ENCODE measurements at regions not wholly inside any gene's neighbourhood (a gene's known extent, or its start where the extent isn't known, plus 50 kb on each side); places are given as distances from the start of the nearest gene placed in this dataset.
A peak's percentile ranks its signal among the peaks of the same experiment; 100 is the strongest.

DNA sequence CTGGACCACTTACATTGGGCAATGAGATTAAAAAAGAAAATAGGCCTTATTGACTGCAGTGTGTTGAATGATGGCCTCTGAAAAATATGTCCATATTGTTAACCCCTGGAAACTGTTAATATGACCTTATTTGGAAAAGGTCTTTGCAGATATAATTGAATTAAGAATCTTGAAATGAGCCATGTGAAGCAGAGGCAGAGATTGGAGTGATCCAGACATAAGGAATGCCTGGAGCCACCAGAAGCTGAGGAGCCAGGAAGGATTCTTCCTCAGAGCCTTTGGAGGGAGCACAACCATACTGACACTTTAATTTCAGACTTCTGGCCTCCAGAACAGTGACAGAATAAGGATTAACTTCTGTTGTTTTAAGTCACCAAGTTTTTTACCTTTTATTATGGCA is 510.4 kb upstream of the AGTR1 start:
- DNase-seq, result no peak

DNA sequence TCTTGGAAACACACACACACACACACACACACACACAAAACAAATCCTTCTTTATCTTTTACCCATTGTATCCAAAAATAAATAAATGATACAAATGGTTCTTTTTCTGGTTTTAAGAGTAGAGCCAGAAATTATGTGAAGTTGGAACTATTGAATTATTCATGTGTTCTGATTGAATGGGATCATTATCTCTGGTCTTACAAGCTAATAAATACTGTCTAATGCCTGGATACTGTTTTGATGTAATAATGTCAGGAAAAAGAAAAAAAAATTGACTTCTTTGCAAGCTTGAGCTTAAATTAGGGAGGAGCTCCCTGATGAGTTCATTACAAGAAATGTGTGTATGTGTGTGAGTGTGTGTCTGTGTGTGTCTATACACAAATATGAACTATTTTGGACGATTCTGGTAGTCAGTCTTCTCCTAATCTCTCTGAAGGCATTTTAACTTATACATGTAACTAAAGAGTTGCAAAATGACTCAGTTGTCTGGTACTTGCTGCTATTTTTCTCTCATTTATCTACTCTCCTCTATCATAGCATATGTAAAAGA is 507.2 kb upstream of the AGTR1 start:
- no peak for DNase-seq

DNA sequence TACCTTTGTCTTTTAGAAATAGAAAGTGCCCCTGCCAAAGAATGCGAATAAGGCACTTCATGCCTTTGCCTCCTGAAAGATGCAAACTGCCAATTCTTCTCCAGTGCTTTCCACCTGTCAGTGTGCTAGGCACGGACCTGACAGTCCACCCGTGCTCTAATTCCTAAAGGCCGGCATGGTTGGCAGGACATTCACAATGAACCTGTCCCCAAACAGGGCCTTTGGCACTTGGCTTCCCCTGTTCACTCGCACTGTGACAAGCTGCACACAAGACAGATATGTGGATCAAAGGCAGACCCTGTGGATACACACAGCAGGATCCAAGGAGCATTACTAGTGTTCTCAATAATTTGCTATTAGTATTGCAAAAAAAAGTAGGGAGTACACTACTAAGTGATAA is 505.7 kb upstream of the AGTR1 start:
- DNase-seq, result no peak

DNA sequence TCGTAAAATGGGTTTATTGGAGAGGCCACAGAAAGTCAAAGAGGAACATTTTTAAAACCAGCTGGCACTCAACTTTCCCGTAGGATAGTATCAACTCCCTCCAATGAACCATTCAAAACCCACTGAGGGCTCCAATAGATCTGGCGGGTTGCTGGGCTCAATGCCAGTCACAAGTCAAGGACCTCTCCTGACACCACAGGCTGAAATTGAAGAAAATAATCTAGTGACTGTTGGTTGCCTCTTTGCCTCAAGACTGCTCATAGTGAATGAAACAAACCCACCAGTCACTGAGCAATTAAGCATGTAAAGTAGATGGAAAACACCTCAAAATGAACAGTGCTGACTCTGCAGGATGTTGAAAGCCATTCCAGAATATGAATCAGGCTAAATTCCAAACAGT is 500.6 kb upstream of the AGTR1 start:
- DNase-seq, result no peak

DNA sequence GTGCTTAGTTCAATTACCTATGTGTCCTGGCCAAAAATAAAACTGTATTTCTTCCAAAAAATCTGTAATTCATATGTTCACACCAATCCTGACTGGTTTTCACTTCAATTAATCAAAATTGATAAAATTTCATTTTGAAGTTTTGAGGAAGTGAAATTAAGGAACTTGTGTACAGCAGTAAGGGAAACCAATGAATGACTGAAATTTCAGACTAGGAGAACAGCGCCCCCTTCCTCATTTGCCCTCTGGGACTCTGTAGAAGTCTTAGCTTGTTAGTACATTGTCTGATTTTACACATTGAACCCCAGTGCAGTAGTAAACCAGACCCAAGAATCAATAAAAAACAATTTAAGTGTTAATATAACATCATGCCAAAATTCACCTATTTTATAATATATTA is 495.3 kb upstream of the AGTR1 start:
- no peak for DNase-seq

DNA sequence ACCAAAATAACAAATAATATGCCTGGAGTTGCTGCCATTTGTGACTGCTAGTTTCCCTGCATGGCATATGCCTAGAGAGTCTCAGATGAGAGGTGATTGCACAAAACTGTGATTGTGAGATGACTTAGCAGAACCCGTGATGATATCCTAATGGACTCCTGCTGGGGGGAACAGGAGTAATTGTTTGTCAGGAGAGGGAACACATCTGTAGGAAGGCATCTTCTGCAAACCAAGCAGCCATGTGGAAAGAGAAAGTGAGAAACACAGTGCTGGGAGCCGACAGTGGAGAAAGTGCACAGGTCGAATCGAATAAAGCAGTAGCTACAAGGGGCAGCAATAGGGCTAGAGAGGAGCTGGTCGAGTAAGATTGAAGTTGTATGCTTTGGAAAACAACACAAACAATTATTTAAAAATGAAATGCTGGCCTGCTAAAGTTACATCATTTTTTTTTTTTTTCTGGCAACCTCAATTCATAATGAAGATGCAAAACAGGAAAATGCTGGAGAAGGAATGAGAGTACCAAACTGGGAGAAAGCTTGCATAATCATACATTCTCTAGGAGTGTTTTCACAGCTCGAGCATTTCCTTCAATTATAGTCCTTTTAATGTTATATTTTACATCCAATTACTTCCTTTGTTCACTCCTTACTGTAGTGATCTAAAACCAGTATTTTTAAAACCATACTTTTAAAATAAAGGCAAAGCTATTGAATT is 494.2 kb upstream of the AGTR1 start:
- DNase-seq, result peak; percentile 74

DNA sequence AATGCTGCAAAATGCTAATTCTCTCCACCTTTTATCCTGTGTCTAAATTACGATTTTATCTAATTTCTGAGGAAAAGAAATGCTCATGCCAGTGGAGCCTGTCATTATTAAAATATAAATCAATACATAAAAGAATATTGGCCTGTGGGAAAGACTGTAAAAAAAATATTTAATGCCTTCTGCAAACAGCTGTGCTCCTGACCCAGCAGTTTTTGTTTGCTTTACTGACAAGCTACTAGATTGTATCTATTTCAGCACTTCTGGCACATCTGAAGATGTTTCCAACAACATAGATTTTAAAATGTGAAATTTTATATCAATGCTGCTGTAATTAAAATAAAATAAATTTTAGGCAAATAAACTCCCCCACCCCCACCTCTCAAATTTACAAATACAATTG is 493.6 kb upstream of the AGTR1 start:
- peak; percentile 43 for DNase-seq

DNA sequence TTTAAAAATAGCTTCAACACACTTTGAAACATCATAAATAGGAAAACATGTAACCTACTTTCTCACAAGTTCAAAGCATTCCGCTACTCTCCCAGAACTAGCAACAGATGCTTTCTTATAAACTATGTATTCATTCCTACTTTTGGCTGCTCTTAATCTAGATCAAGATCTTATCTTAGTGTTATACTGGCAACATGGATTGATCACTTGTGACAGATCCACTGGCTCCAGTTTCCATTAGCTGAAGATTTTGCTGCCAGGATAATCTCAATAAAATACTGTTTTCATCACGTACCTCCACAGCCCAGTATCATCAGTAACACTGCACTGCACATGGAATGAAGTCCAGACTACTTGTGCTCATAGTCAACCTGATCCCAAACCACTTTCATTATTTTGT is 491.7 kb upstream of the AGTR1 start:
- no peak for DNase-seq

DNA sequence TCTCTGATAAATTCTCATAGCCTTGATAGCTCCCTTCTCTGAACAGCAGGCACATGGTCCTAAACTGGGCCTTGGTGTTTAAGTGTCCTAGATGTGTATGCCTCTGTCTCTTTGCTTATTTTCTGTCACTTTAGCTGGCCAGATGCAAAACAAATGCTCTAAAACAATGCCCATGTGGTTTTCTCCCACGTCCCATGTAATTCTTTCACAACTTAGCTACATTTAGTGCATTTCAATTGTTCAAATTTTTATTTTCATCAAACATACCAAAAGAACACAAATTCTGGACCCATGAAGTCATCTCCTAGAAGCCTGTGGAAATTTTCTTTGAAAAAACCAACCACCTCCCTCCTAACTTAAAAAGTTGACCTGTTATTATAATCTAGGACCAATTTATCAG is 491.3 kb upstream of the AGTR1 start:
- no peak for DNase-seq

DNA sequence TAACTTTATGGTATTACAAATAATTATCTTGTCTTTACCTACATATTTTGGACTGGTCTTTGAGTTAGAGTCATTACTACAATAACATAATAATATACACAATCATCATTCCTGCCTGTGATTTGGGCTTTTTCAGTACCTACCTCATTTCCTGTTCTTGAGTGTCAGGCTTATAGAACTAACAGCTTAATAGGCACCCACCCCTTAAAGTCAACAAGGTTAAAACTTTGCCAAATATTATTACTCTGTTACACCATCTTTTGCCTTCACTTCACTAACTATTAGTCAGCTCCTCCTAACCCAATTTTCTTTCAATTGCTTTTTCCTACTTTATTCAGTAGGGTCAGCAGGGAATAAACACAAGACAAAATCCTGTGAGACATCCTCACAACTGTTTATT is 488.7 kb upstream of the AGTR1 start:
- no peak for DNase-seq

DNA sequence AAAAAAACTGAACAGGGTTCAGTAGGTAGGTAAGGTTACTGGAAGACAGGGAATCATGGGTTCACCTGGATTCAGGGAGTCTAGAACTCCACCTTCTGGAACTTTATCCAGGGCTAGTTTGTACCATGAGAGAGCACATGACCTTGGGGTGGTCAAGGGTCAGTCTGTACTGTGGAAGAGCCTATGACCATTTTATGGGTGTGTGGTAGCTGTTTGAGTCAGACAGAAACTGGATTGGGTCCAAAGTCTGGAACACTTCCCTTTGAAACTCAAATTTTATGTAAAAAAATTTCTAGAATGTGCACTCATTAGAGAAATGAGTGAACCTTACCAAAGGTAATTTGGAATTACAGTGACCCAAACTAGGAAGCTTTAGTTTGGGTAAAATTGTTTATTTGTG is 486.0 kb upstream of the AGTR1 start:
- no peak for DNase-seq

DNA sequence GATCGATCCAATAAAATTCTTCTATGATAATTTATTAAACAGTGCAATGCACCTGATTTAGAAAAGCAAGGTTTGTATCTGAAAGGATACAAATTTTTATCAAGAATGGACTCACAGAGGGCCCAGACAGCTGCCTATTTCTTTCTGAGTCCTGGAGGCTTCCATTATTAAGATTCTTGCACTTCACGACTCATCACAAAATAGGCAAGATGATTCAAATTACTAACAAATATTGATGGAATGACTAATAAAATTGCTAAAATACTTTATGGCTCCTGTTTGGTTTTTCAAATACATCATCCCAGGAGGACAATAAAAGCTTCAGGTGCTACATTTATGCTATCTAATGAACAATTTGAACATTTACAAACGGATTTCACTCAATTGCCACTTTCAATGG is 483.0 kb upstream of the AGTR1 start:
- no peak for DNase-seq

DNA sequence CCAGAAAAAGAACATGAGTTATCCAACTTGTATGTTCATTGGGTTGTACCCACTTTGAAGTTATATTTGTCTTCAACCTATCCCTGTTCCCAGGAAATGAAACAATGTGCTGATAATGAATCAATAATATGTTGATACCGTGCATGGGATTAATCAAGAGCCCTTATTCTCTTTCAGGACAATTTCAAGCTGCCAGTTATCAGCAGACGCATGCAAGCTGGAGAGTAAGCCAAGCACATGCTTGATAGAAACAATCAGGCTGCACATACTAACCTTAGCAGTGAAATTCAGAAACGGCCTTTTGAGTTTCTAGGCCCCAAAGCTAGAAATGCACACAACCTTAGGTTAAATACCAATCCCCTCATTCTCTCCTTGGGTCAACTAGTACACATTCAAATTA is 480.4 kb upstream of the AGTR1 start:
- DNase-seq, result no peak

DNA sequence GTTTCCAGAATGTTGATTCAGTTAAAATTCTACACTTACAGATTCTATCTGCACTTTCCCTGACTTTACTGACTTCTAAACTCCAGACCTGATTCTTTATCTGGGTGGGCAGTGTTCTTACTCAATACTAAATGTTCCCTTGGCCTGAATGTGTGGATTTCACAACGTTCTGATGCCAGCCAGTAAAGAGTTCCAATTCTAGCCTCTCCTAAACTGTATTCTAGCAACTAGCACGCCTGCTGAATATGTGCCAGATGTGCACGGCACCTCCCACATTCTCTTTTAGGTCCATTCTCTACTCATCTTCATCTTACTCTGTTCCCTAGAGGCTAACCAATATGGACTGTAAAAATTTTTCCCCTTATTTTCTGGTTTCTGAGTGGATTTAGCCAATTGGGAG is 479.5 kb upstream of the AGTR1 start:
- no peak for DNase-seq

DNA sequence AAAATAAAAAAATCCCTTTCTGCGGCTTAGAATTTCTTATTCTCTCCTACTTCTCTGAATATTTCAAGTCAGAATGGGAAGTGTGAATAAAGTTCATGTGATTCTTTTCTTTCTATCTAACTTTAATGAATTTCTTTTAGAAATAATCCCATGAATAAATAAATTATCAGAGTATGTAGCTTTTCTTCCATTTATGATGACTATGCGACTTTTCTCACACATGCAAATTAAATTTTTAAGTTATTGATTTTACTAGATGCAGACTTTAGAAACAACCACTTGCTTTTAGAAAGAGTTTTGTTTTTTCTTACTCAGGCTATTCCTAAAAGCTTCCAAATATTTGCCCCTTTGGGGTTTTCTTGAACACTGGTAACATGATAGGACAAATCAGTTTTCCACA is 477.7 kb upstream of the AGTR1 start:
- no peak for DNase-seq

DNA sequence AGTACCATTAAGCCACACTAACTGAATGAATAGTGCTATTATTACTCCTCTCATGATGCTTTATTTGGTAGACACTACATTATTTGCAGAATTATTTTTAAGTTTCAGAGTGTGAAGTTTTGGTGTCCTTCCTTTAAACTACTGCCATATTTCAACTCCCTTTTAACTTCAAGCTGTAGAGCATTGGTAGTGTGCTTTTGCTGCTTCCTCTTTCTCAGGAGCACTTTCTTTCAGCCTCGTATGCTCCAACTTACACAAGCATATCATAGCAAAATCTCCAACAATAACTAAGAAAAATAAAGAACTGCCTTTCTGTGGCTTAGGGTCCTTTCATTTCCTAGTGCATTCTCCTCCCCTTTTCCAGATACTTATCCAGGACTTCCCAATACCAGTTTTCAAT is 476.4 kb upstream of the AGTR1 start:
- DNase-seq, result no peak

DNA sequence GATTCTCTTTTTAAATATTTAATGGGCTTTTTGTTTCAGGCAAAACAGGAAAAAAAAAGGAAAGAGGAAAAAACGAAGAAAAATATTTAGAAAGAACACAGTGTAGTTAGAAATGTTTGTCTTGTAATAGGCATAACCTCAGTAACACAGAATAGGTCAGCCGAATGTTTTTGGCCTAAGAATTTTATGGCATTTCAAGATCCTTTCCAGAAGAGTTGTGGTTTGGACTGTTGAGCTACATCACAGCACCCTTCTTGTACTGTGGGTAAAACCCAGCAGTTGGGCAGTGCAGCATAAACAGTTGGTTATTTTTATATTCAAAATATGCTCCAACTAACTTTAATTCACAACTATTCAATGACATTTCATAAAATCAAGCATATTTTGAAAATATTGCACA is 474.4 kb upstream of the AGTR1 start:
- no peak for DNase-seq

DNA sequence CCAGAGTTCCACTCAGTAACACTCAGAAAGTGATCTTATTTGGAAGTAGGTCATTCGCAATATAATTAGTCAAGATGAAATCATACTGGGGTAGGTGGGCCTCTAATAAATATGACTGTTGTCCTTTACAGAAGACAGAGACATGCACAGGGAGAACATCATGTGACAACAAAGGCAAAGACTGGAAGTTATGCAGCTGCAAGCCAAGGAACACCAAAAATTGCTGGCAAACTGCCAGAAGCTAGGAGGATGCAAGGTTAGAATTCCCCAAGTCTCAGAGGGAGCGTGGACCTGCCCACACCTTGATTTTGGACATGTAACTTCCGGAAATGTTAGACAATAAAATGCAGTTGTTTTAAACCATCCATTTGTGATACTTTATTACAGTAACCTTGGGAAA is 471.5 kb upstream of the AGTR1 start:
- DNase-seq, result no peak

DNA sequence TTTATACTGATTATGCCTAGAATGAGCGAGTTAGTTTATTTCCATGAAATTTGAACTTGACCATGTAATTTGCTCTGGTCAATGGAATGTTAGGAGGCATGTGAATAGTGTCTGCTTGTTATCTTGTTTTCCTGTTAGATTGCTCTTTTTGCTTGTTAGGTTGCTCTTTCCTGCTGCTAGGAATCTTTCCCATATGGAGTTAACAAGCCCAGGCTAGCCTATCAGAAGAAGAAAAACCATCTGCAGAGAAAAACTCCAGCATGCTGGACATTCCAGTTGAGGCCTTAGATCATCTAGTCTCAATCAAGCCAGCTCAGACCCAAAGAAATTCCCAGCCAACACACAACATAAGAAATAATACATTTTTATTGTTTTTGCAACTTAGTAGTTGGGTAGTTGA is 470.2 kb upstream of the AGTR1 start:
- DNase-seq, result no peak

DNA sequence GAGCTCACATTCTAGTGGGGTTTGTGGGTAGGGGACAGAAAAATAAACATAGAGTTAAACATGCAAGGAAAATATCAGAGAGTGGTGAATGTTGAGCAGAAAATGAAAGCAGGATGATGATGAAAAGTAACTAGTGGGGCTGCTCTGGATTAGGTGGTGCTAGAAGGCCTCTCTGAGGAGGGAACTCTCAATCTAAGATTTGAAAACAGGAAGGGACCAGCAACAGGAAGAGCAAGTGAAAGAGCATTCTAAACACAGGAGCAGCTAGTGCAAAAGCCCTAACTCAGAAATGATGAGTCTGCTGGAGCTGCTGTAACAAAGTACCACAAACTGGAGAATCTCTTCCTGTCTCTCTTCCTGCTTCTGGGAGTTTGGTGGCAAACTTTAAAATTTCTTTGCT is 468.6 kb upstream of the AGTR1 start:
- no peak for DNase-seq

DNA sequence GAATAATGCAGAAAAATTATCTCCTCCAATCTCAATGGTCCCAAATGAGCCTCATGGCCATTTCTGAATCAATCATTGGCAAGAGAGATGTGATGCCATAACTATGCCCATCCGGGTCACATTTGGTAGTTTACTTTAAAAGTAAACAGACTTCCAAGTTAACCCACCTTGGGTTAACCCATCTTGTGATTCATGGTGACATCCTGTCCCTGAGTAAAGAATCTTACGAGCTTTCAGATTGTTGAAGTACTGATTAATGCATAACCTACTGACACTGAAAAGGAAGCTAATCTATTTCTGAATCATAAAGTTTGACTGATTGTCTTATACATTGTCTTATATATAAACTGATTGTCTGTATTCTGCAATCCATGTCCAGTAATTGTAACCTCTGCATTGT is 467.2 kb upstream of the AGTR1 start:
- no peak for DNase-seq

DNA sequence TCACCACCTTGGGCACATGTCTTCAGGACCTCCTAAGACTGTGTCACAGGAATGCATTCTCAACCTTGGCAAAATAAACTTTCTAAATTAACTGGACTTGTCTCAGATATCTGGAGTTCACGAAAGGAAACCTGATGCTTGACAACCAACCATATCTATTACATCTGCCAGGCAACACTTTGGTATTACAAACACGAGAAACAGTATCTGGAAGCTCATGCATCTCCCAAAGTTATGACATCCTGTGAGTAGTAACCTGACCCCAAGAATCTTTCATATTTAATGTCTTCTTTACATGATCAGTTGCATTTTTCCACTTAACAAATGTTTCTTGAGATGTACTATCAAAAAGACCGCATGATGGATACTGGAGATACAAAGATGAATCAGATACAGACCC is 465.3 kb upstream of the AGTR1 start:
- DNase-seq, result no peak

DNA sequence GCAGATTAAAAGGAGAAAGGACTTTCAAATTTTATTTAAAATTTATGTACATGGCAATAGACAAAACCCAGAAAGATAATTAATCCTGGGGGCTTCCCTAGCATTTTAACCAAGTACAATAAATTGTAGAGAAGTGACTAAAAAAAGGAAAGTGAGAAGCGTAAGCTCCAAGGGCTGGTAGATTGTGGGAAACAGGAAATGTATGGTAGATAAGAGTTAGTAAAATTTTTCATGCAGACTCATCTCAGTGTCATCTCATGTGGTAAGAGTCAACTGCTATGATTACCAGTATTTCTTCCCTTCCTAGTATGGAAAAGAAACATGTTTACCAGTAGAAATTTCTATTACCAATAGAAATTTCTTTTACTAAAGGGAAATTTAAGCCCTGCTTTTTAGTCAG is 464.3 kb upstream of the AGTR1 start:
- DNase-seq, result no peak

DNA sequence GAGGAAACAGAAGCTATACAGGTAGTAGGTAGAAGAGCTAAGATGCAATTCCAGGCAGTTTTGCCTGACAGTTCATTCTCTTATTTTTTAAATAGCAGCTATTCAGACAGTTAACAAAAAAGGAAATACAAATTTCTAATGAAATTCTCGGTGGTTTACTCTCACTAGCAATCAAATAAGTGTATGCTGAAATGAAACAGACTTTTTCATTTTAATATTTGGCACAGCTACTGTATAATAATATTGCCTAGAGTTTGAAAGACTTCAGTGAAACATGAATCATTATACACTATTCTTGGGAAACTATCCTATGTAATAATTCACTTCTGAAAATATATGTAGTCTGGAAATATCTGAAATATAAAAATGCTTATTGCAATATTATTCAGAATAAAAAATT is 463.2 kb upstream of the AGTR1 start:
- no peak for DNase-seq

DNA sequence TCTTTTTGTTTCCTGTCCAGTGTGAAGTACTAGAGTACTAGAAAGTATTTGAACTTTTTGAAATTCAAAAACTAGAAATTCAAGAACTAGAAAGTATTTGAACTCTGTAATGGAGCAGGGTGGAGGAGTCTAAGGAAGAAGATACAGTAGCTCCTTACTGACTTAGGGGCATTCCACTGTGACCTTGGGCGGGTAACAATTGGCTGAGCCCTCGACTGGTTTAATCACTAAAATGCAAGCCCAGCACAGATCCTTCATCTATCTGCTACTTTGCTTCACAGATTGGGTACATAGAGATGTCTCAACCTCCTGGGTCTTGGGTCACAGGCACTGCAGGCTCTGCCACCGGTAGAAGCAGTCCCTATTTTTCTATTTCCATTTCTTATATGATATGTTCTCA is 462.1 kb upstream of the AGTR1 start:
- no peak for DNase-seq

DNA sequence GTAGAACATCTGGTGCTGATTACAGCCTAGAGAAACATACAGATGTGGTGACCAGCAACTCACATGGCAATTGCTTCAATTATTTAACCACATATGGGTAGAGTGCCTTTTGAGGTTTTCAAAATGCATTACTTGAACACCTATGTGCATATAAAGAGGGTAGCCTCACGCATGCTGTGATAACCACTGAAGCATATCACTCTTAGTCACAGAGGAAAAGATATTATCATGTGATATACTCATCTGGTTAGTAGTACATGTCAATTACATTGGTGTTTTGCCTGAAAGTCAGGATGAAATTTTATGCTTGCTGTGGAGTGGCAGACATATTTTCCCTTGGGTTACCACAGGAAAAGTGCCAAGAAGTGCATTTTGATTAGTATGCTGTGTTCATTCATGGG is 459.3 kb upstream of the AGTR1 start:
- no peak for DNase-seq

Data from NCI-H146 (cell line).